GM21390 (cell line): ENCODE measurements at regions not wholly inside any gene's neighbourhood (a gene's known extent, or its start where the extent isn't known, plus 50 kb on each side); places are given as distances from the start of the nearest gene placed in this dataset.
"Not testable (repeated sequence)": the region's sequence is repeated elsewhere in the genome, so short reads cannot be mapped to it uniquely, and the experiment has no call there.

ENCODE experiments used
- ATAC-seq: cut with Tn5 transposase; IDR thresholded peaks from one replicate; pipeline ENCODE4 v1.9.1; 2021; ENCODE audit not compliant: unreplicated experiment

DNA sequence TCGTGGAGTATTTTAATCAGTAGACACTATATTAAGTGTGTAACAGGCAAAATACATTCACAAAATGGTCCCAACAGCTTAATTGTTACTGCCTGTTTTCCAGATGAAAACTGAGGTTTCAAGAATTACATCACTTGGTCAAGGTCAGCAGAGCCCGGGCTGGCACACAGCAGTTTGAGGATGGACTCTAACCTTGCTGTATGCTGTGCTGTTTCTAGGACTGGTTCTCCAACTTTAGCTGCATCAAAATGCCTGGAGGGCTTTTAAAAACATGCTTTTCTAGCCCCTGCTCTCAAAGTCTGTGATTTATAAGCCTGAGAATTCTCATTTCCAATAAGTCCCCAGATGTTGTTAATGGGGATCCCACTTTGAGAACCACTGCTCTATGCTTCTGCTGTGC is 247.1 kb upstream of the FZD8 start:
- ATAC-seq, result no peak

GRCh38 chr10:35888400-35888799 is 246.3 kb upstream of the FZD8 start:
- no peak for ATAC-seq

GRCh38 chr10:35887685-35888084 is 245.6 kb upstream of the FZD8 start:
- ATAC-seq, result no peak

DNA sequence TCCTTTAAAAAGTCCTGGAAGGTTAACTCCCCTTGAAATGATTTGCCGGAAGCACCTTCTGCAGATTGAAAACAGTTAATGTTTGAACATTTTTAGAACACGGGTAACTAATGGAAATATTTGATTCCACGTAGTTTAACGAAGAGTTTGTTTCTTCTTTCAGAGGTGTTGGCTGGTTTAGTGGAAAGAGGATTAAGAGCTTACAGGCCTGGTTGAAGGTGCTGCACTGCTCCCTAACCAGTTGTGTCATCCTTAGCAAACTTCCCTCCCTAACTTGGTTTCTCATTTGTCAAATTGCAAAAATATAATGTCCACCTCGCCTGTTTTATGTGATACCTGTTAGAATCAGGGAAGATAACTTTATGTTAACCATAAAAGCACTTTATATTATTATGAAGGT is 243.0 kb upstream of the FZD8 start:
- no peak for ATAC-seq

- ATAC-seq, result no peak
These were observed 242.6 kb upstream of the FZD8 start for GRCh38 chr10:35884657-35885071.

- ATAC-seq, result no peak
These were observed 240.5 kb upstream of the FZD8 start for GRCh38 chr10:35882422-35883150.

- no peak for ATAC-seq
These were observed 239.2 kb upstream of the FZD8 start for GRCh38 chr10:35881320-35881719.

DNA sequence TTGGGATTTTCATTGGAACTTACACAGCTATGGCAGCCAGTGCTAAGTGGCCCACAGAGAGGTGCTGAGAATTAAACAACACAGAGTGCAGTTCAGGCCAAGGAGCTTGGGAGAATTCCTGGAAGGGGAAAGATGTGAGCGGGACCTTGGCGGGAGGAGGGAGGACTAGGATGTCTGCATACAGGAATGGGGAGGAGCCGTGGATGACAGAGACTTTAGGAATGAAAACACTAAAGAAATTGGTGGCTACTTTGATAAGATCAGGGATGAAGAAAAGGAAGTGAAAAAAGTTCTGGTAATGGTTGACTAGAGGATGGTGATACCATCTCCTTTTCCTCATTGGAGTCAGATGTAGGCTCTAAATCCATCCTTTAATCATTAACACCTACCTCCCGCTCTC is 234.2 kb upstream of the FZD8 start:
- no peak for ATAC-seq

DNA sequence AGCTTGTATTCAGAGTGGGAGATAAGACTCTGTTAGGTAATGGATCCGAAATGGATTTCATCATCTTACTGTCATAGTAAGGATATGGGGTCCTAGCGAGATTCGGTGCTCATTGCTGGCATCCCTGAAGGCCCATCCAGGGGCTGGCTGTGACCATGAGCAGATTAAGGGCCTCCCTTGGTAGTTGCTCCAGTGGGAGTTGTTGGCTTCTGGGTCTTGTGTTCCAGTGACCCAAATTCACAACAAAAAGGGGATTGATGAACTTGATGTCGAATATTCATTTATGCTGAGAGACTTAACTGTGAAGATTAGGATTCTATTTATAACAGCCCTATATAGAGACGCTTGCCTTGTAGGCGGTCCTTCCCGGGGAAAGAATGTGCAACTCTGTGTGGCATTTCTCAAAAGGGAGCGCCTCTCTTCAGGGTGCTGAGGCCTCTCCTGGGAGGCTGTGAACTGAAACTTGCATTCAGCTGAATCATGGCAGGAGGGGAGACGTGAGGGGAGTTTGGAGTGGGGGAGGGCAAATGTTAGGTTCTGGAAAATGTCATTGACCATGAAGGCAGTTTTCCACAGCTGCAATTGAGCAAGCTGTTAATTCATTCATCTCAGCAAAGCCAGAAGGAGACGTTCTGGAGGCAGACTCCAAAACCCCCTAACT is 233.1 kb upstream of the FZD8 start:
- no peak for ATAC-seq

- no peak for ATAC-seq
These were observed 232.4 kb upstream of the FZD8 start for GRCh38 chr10:35874311-35875015.

- no peak for ATAC-seq
These were observed 230.6 kb upstream of the FZD8 start for GRCh38 chr10:35872671-35873070.

DNA sequence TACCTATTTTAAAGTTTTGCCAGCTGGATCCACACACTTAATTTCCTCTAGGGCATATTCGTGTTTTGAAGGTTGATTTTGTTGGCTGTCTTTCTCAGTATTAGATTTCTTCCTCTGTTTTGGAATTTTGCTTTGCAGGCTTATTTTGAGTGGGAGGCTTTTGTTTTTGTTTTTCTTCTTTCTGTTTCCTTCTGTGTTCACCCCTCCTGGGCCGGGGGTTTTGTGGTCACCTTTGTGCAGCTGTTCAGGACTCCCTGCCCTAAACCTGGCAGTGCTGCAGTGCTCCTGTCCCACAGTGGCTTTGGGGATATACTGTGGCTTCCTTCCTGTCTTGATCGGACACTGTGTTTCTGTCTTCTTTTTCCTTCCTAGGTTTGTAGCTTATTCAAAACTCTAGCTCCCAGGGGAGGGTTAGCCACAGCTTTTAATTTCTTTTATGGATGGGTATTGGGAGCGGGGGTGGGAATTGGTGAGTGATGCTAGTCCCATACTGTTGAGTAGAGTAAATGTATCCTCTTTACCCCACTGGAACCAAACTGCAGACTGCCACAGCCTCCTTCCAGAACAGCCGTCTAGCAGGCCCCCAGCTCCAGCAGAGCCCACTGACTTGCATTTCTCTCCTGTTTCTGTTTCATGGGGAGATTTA is 228.7 kb upstream of the FZD8 start:
- no peak for ATAC-seq

- not testable (repeated sequence) for ATAC-seq
These were observed 216.7 kb upstream of the FZD8 start for GRCh38 chr10:35858676-35859283.

- ATAC-seq, result no peak
These were observed 215.8 kb upstream of the FZD8 start for GRCh38 chr10:35857860-35858259.

DNA sequence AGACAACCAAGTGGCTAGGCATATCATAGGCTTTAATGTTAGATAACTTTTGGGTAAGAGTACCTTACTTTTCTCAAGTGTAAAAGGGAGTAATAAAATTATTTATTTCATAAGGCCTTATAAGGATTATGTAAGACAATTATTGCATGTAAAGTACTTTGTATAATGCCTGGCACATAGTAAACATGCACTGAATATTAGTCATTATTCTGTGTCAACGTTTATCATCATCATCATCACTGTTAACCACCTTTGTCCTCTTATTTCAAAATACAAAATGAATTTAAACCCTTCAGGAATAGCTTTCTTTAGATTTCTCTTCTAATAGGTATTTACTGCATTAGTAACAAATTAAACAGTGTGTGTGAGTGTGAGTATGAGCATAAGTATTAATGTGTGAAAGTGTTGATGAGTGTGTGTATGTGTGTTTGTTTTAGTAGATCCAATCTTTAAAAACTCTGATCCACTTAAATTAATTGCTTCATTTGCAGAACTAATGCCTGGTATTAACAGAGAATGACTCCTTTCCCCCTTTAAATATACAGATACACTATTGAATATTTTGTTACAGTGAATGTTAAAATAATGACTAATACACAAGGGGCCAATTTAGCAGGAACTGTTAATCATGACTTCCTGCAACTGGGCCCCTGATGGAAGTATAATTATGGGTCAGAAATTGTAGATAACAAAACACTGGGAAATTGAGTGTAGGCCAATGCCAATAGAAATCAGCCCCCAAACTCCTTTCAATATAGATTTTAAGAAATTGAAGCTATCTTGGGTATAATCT is 213.3 kb upstream of the FZD8 start:
- ATAC-seq, result no peak

- no peak for ATAC-seq
These were observed 212.6 kb upstream of the FZD8 start for GRCh38 chr10:35854661-35855060.

GRCh38 chr10:35852721-35853120 is 210.6 kb upstream of the FZD8 start:
- no peak for ATAC-seq

- no peak for ATAC-seq
These were observed 206.3 kb upstream of the FZD8 start for GRCh38 chr10:35848412-35848811.

GRCh38 chr10:35844686-35845085 is 202.6 kb upstream of the FZD8 start:
- no peak for ATAC-seq

- no peak for ATAC-seq
These were observed 201.6 kb upstream of the FZD8 start for GRCh38 chr10:35843524-35844181.
